K562 (cell line): ENCODE measurements at regions not wholly inside any gene's neighbourhood (a gene's known extent, or its start where the extent isn't known, plus 50 kb on each side); places are given as distances from the start of the nearest gene placed in this dataset.
A peak's percentile ranks its signal among the peaks of the same experiment; 100 is the strongest.

Source experiments
- ATAC-seq: fragments of 200-7000 bp; cut with Tn5 transposase; 3 replicates; pipeline ENCODE4 v1.9.1; 2020; ENCODE audit warnings: moderate library complexity
- BruUV-seq: library from RNA; stranded (reverse); fragments of 400-500 nt; replicated peaks from 2 replicates; lab custom pipeline; 2021; lab: Mats Ljungman, UMichigan
- CTCF ChIA-PET: fragments of 300-600 bp; formaldehyde crosslinking; extraction: SDS; loops from one replicate; lab custom pipeline; 2021; ENCODE audit warnings: low intra/inter-chr PET ratio; lab: Yijun Ruan, JAX
- POLR2A ChIA-PET: fragments of 300-600, 350-650 bp; sonication (Branson Sonifier 250); formaldehyde crosslinking; extraction: SDS; loops from one replicate; lab custom pipeline; 2021; ENCODE audit warnings: antibody characterized with exemption, inconsistent platforms; lab: Yijun Ruan, JAX
- DNase-seq, 4 experiments: peaks; one replicate each; pipeline versions ENCODE4 v3.0.0 to v3.0.0-alpha.2; 2011 to 2018; ENCODE audit warnings: low spot score in 3 of 4, mixed read lengths in 3 of 4; ENCODE audit errors: extremely low read depth in 1 of 4
- FAIRE-seq: peaks from 2 replicates; lab custom pipeline; 2011; peaks lifted over from hg19 to GRCh38; lab: Jason Lieb, UNC
- H2AFZ ChIP-seq: 2 replicates; pipeline ENCODE4 v1.6.0; 2011; ENCODE audit warnings: low read depth, low read length, control low read depth, inconsistent platforms
- H3K27ac ChIP-seq: fragments of 200-600 bp; 3 replicates; pipeline ENCODE4 v1.8.0; 2011; ENCODE audit warnings: low read depth, mild to moderate bottlenecking, control low read depth, inconsistent platforms, low read length, moderate library complexity, mixed read lengths; ENCODE audit errors: extremely low read depth
- H3K27me3 ChIP-seq, 2 experiments: fragments of 300-600 bp in 1 of 2; 2 replicates in 1 of 2; 3 replicates in 1 of 2; pipeline versions ENCODE4 v1.6.0 to v1.8.0; 2011; ENCODE audit warnings: inconsistent platforms in 2 of 2, low read length in 2 of 2, mild to moderate bottlenecking in 1 of 2, mixed read lengths in 1 of 2, moderate library complexity in 1 of 2; ENCODE audit not compliant: control insufficient read depth in 2 of 2, insufficient read depth in 2 of 2
- H3K36me3 ChIP-seq: fragments of 300-600 bp; 3 replicates; pipeline ENCODE4 v1.8.0; 2011; ENCODE audit warnings: mild to moderate bottlenecking, low read length, inconsistent platforms; ENCODE audit not compliant: control insufficient read depth, insufficient read depth
- H3K4me1 ChIP-seq, 2 experiments: fragments of 200-600 bp in 1 of 2; replicated peaks in 1 of 2; 2 replicates in 1 of 2; 3 replicates in 1 of 2; pipeline versions ENCODE4 v1.5.1 to v1.8.0; 2011; ENCODE audit warnings: inconsistent platforms in 2 of 2, low read length in 2 of 2, mild to moderate bottlenecking in 1 of 2, mixed read lengths in 1 of 2, moderate library complexity in 1 of 2; ENCODE audit not compliant: control insufficient read depth in 2 of 2, insufficient read depth in 2 of 2
- H3K4me2 ChIP-seq: 2 replicates; pipeline ENCODE4 v1.6.1; 2011; ENCODE audit warnings: low read length, control low read depth, inconsistent platforms, mixed read lengths; ENCODE audit not compliant: insufficient read depth
- H3K4me3 ChIP-seq: fragments of 200-600 bp; sonication (generic), shearing (Covaris generic); 2 replicates; pipeline ENCODE4 v1.5.1; 2016; ENCODE audit warnings: control low read depth, inconsistent platforms
- H3K79me2 ChIP-seq: fragments of 200-600 bp; 3 replicates; pipeline ENCODE4 v1.8.0; 2011; ENCODE audit warnings: low read length, inconsistent platforms; ENCODE audit not compliant: control insufficient read depth, insufficient read depth
- H3K9ac ChIP-seq, 2 experiments: 2 replicates each; pipeline versions ENCODE4 v1.6.0 to v1.6.1; 2011; ENCODE audit warnings: low read depth in 2 of 2, low read length in 2 of 2, control low read depth in 1 of 2, inconsistent platforms in 1 of 2, mild to moderate bottlenecking in 1 of 2, mixed read lengths in 1 of 2; ENCODE audit not compliant: insufficient read depth in 1 of 2
- H3K9me1 ChIP-seq: one replicate; pipeline ENCODE4 v1.6.0; 2011; ENCODE audit warnings: inconsistent platforms, mild to moderate bottlenecking, low read length, moderate library complexity; ENCODE audit not compliant: control insufficient read depth, insufficient read depth
- H3K9me3 ChIP-seq: replicated peaks from 2 replicates; pipeline ENCODE4 v1.5.1; 2011; ENCODE audit warnings: low read depth, low read length, inconsistent platforms; ENCODE audit not compliant: control insufficient read depth, insufficient read depth
- H4K20me1 ChIP-seq: replicated peaks from 2 replicates; pipeline ENCODE4 v1.6.1; 2011; ENCODE audit warnings: low read length, inconsistent platforms, mixed read lengths; ENCODE audit not compliant: control insufficient read depth, insufficient read depth
- ADNP ChIP-seq: fragments of 200-800 bp; sonication (Bioruptor generic); IDR thresholded peaks from 2 replicates; pipeline ENCODE4 v1.6.1; 2016; ENCODE audit warnings: missing genetic modification characterization, missing compliant biosample characterization
- CREB5 ChIP-seq: fragments of 250-450 bp; sonication (Bioruptor Pico); IDR thresholded peaks from 2 replicates; pipeline ENCODE4 v1.5.0; 2020; ENCODE audit warnings: mild to moderate bottlenecking
- LCOR ChIP-seq: sonication (generic); formaldehyde crosslinking; IDR thresholded peaks from 2 replicates; pipeline ENCODE4 v1.8.0; 2022; ENCODE audit warnings: mild to moderate bottlenecking, missing genetic modification reagents
- NFIC ChIP-seq: fragments of 450-650 bp; IDR thresholded peaks from 2 replicates; pipeline ENCODE4 v1.6.1; 2017; ENCODE audit warnings: mild to moderate bottlenecking, inconsistent platforms
- WGBS: fragments of 100-300 bp; shearing (Covaris generic); methylation state at CpG from one replicate; pipeline ENCODE4 v1.1.6; 2016; ENCODE audit warnings: low coverage, mixed read lengths; ENCODE audit not compliant: insufficient coverage; ENCODE audit errors: missing lambda C conversion rate; 5-methylcytosine and 5-hydroxymethylcytosine counted together
- in situ Hi-C: fragments of 300-500 bp; cut with MboI; formaldehyde crosslinking; loops from 4 replicates; pipeline ENCODE4 v1.15.0; 2018; ENCODE audit warnings: inconsistent platforms, mixed read lengths
- intact Hi-C: fragments of 100-400 bp; cut with micrococcal nuclease; formaldehyde crosslinking; loops from 2 replicates; pipeline ENCODE4 v1.14.2; 2022

GRCh38 chr2:234555616-234556249 is 58.9 kb upstream of the ARL4C start:
- POLR2A ChIA-PET = no interaction called here
- H3K9ac ChIP-seq = no peak overlapping the region

More at GRCh38 chr2:234555616-234556249, 58.9 kb upstream of the ARL4C start:
- no peak for DNase-seq
- Histone ChIP-seq H3K9me1 (no peaks in the 10 kb centered on the region), H3K27ac (no peak overlapping the region), H3K36me3 (no peaks in the 10 kb centered on the region), H3K4me3 (no peak overlapping the region), H3K79me2 (no peaks in the 10 kb centered on the region), H3K4me2 (no peak overlapping the region), H4K20me1 (0 out of 2 replicates have a peak, but pooled peaks cover 3% of the 10 kb centered on the region), H3K27me3 (peaks cover 0 to 8% of the 10 kb centered on the region in 2 experiments; a peak in 1 of 5 replicates), H3K4me1 (no peaks in the 10 kb centered on the region), H3K9me3 (no peaks in the 10 kb centered on the region), H2AFZ (no peak overlapping the region)
- CTCF ChIA-PET = no interaction called here
- no peak for ATAC-seq
- TF ChIP-seq LCOR (CRISPR knock-in tag) = no peak
- TF ChIP-seq ADNP (tag) = no peak
- TF ChIP-seq NFIC = peak; percentile 63; the same call in 1 of the 2 replicates
- no peak for TF ChIP-seq CREB5 (CRISPR knock-in tag)
- in situ Hi-C loops (no loop called here), intact Hi-C loops (no loop called here)
- 0% methylated on average over 7 of the region's 9 CpGs for WGBS
- no TSS peak for BruUV-seq
- no peak for FAIRE-seq
